KMS-11 (cell line): ENCODE measurements at regions not wholly inside any gene's neighbourhood (a gene's known extent, or its start where the extent isn't known, plus 50 kb on each side); places are given as distances from the start of the nearest gene placed in this dataset.

ENCODE experiments used
- H2AFZ ChIP-seq: fragments of 200-600 bp; sonication (generic); 2 replicates; pipeline ENCODE4 v1.6.1; 2016; ENCODE audit warnings: antibody characterized with exemption, mixed run types, low read depth
- H3K27ac ChIP-seq: fragments of 200-600 bp; sonication (generic); 2 replicates; pipeline ENCODE4 v1.6.1; 2016; ENCODE audit warnings: mild to moderate bottlenecking, mixed run types
- H3K27me3 ChIP-seq: fragments of 200-600 bp; sonication (generic); 2 replicates; pipeline ENCODE4 v1.6.1; 2017; ENCODE audit warnings: mild to moderate bottlenecking, low read depth, mixed run types, moderate library complexity; ENCODE audit not compliant: insufficient read depth
- H3K36me3 ChIP-seq: fragments of 200-600 bp; sonication (generic); 2 replicates; pipeline ENCODE4 v1.6.1; 2017; ENCODE audit warnings: mild to moderate bottlenecking, mixed run types; ENCODE audit not compliant: insufficient read depth
- H3K4me1 ChIP-seq: fragments of 200-600 bp; sonication (generic); 2 replicates; pipeline ENCODE4 v1.6.1; 2016; ENCODE audit warnings: mild to moderate bottlenecking, low read depth, mixed run types; ENCODE audit not compliant: poor library complexity, severe bottlenecking
- H3K4me2 ChIP-seq: fragments of 200-600 bp; sonication (generic); 2 replicates; pipeline ENCODE4 v1.7.0; 2016; ENCODE audit warnings: mild to moderate bottlenecking, mixed run types
- H3K4me3 ChIP-seq: fragments of 200-600 bp; sonication (generic); IDR thresholded peaks from 2 replicates; pipeline ENCODE4 v1.6.1; 2017; ENCODE audit warnings: low read depth, low read length, mixed read lengths; ENCODE audit not compliant: insufficient read depth
- H3K79me2 ChIP-seq: fragments of 200-600 bp; sonication (generic); 2 replicates; pipeline ENCODE4 v1.6.1; 2016; ENCODE audit warnings: low read depth, mixed run types; ENCODE audit not compliant: insufficient read depth
- H3K9ac ChIP-seq: fragments of 200-600 bp; sonication (generic); 2 replicates; pipeline ENCODE4 v1.6.1; 2016; ENCODE audit warnings: mild to moderate bottlenecking, mixed run types
- H4K20me1 ChIP-seq: fragments of 200-600 bp; sonication (generic); 2 replicates; pipeline ENCODE4 v1.6.1; 2016; ENCODE audit warnings: mild to moderate bottlenecking, mixed run types; ENCODE audit not compliant: insufficient read depth
- CTCF ChIP-seq: fragments of 200-600 bp; sonication (generic); conservative IDR thresholded peaks from 2 replicates; pipeline ENCODE4 v1.6.1; 2017; ENCODE audit warnings: low read depth, mild to moderate bottlenecking, antibody characterized with exemption, low read length, moderate library complexity, mixed read lengths

GRCh38 chr10:16316733-16317390, 119.9 kb upstream of the PTER start:
- no peaks in the 10 kb centered on the region for H4K20me1 ChIP-seq
- no peak overlapping the region for H2AFZ ChIP-seq
- no peak for TF ChIP-seq CTCF
- no peak overlapping the region for H3K27ac ChIP-seq
- H3K36me3 ChIP-seq: no peaks in the 10 kb centered on the region
- H3K27me3 ChIP-seq: no peaks in the 10 kb centered on the region
- H3K4me3 ChIP-seq: no peak overlapping the region
- no peak overlapping the region for H3K9ac ChIP-seq
- H3K4me1 ChIP-seq: no peaks in the 10 kb centered on the region
- no peaks in the 10 kb centered on the region for H3K79me2 ChIP-seq
- no peak overlapping the region for H3K4me2 ChIP-seq

- Histone ChIP-seq H3K27me3 (no peaks in the 10 kb centered on the region), H2AFZ (no peak overlapping the region), H3K79me2 (no peaks in the 10 kb centered on the region), H3K4me1 (no peaks in the 10 kb centered on the region), H3K27ac (no peak overlapping the region), H4K20me1 (no peaks in the 10 kb centered on the region), H3K9ac (no peak overlapping the region), H3K4me2 (no peak overlapping the region), H3K36me3 (no peaks in the 10 kb centered on the region), H3K4me3 (no peak overlapping the region)
- no peak for TF ChIP-seq CTCF
Observed at GRCh38 chr10:16341637-16342036, 95.2 kb upstream of the PTER start.

DNA sequence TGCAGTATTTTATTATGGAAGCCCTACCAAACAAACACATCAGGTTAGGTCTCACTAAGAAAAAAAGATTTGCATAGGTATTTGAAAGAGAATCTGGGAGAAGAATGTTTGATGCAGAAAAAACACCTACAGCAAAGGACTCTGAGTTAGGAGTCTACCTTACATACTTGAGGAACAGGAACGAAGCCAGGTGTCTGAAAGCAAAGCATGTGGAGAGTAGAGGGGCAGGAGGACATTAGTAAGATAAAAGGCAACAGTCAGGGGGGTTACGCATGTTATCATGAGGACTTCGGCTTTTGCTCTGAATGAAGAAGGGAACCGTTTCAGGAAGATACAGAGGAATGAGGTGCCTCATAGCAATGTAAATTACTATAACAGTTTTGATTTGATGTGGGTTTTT, 87.9 kb upstream of the PTER start:
- H3K4me3 ChIP-seq: no peak overlapping the region
- no peaks in the 10 kb centered on the region for H4K20me1 ChIP-seq
- H2AFZ ChIP-seq: no peak overlapping the region

GRCh38 chr10:16352146-16352545, 84.7 kb upstream of the PTER start:
- Histone ChIP-seq H3K27ac (no peak overlapping the region), H3K27me3 (no peaks in the 10 kb centered on the region), H3K4me3 (no peak overlapping the region), H4K20me1 (no peaks in the 10 kb centered on the region), H3K4me2 (no peak overlapping the region), H3K79me2 (no peaks in the 10 kb centered on the region), H3K4me1 (no peaks in the 10 kb centered on the region), H3K36me3 (no peaks in the 10 kb centered on the region), H3K9ac (no peak overlapping the region), H2AFZ (no peak overlapping the region)
- no peak for TF ChIP-seq CTCF

More for the DNA sequence above, 87.9 kb upstream of the PTER start:
- Histone ChIP-seq H3K4me2 (no peak overlapping the region), H3K4me1 (no peaks in the 10 kb centered on the region), H3K79me2 (no peaks in the 10 kb centered on the region), H3K9ac (no peak overlapping the region), H3K27ac (no peak overlapping the region), H3K36me3 (no peaks in the 10 kb centered on the region), H3K27me3 (no peaks in the 10 kb centered on the region)
- no peak for TF ChIP-seq CTCF
